Muscle layer of duodenum (tissue), 2 donors: ENCODE measurements at regions not wholly inside any gene's neighbourhood (a gene's known extent, or its start where the extent isn't known, plus 50 kb on each side); places are given as distances from the start of the nearest gene placed in this dataset.

Experiments
- H3K27ac ChIP-seq: one replicate; pipeline ENCODE4 v1.7.0; 2013; ENCODE audit warnings: mild to moderate bottlenecking, low read length
- H3K27me3 ChIP-seq: one replicate; pipeline ENCODE4 v1.7.0; 2013; ENCODE audit warnings: low read depth, mild to moderate bottlenecking, control low read depth, low read length
- H3K36me3 ChIP-seq, 2 donors: one replicate each; pipeline ENCODE4 v1.7.0; 2013; ENCODE audit warnings: low read length in 2 of 2, control low read depth in 1 of 2, mild to moderate bottlenecking in 1 of 2; ENCODE audit not compliant: insufficient read depth in 2 of 2, control insufficient read depth in 1 of 2
- H3K4me1 ChIP-seq, 2 donors: one replicate each; pipeline ENCODE4 v1.7.0; 2013; ENCODE audit warnings: low read length in 2 of 2, mild to moderate bottlenecking in 2 of 2, control low read depth in 1 of 2, moderate library complexity in 1 of 2; ENCODE audit not compliant: insufficient read depth in 2 of 2, control insufficient read depth in 1 of 2
- H3K4me3 ChIP-seq, 2 donors: one replicate each; pipeline ENCODE4 v1.7.0; 2013; ENCODE audit warnings: low read length in 2 of 2, low read depth in 1 of 2, mild to moderate bottlenecking in 1 of 2
- H3K9me3 ChIP-seq, 2 donors: one replicate each; pipeline ENCODE4 v1.7.0; 2013; ENCODE audit warnings: low read length in 2 of 2, control low read depth in 1 of 2, mild to moderate bottlenecking in 1 of 2; ENCODE audit not compliant: control insufficient read depth in 1 of 2
- donor health status: healthy.

GRCh38 chr3:115562636-115563267 is 60.6 kb upstream of the GAP43 start:
- H3K27me3 ChIP-seq: no peaks in the 10 kb centered on the region
- H3K9me3 ChIP-seq: no peaks in the 10 kb centered on the region
- H3K4me1 ChIP-seq: no peaks in the 10 kb centered on the region
- H3K27ac ChIP-seq: no peak overlapping the region
- H3K4me3 ChIP-seq: no peak overlapping the region
- H3K36me3 ChIP-seq: no peaks in the 10 kb centered on the region

- Histone ChIP-seq H3K4me3 (no peak overlapping the region), H3K27me3 (no peaks in the 10 kb centered on the region), H3K9me3 (no peaks in the 10 kb centered on the region), H3K4me1 (no peaks in the 10 kb centered on the region), H3K36me3 (no peaks in the 10 kb centered on the region), H3K27ac (no peak overlapping the region)
These were observed 59.3 kb upstream of the GAP43 start for GRCh38 chr3:115563984-115564383.

- no peak overlapping the region for H3K4me3 ChIP-seq
- H3K9me3 ChIP-seq: no peaks in the 10 kb centered on the region
- no peaks in the 10 kb centered on the region for H3K4me1 ChIP-seq
- no peak overlapping the region for H3K27ac ChIP-seq
- H3K27me3 ChIP-seq: no peaks in the 10 kb centered on the region
- H3K36me3 ChIP-seq: no peaks in the 10 kb centered on the region
These were observed 51.9 kb upstream of the GAP43 start for GRCh38 chr3:115571413-115571812.
